Ureter (tissue), 1 donor: ENCODE measurements at regions not wholly inside any gene's neighbourhood (a gene's known extent, or its start where the extent isn't known, plus 50 kb on each side); places are given as distances from the start of the nearest gene placed in this dataset.

Experiments used
- DNase-seq: peaks from one replicate; pipeline ENCODE4 v3.0.0-alpha.2; 2020; ENCODE audit warnings: low spot score
- donor health status: DM: yes; HTN: yes; CAD: no.

GRCh38 chr2:46831051-46831868, 84.3 kb downstream of the MCFD2 start:
- peak; percentile 31 for DNase-seq

- peak; percentile 31 for DNase-seq
These were observed 86.2 kb downstream of the MCFD2 start for GRCh38 chr2:46829231-46829995.

DNA sequence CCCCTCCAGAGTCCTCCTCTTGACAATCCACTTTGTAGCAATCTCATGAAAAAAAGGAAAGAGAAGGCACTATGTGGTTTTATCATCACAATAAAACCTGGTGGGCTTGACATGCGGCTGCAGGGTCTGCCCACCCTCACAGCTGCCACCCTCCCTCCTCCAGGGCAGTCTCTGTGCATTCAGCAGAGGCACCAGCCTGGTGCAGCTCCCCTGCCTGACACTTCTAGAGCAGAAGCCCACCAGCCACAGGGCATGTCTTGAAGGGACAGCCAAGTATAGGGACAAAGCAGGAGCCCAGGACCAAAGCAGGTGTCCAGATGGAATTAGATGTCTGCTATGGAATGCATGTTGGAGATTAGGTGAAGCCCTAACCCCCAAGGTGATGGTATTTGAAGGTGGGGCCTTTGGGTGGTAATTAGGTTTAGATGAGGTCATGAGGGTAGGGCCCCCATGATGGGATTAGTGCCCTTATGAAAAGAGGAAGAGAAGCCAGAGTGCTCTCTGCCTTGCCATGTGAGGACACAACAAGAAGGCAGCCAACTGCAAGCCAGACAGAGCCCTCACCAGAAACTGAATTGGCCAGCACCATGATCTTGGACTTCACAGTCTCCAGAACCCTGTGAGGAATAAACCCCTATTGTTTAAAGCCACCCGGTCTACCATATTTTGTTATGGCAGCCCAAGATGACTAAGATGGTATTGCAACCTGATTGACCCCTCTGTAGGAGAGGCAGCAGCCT, 86.9 kb downstream of the MCFD2 start:
- DNase-seq = peak; percentile 17

- DNase-seq = no peak
These were observed 87.5 kb downstream of the MCFD2 start for GRCh38 chr2:46828135-46828438.

DNA sequence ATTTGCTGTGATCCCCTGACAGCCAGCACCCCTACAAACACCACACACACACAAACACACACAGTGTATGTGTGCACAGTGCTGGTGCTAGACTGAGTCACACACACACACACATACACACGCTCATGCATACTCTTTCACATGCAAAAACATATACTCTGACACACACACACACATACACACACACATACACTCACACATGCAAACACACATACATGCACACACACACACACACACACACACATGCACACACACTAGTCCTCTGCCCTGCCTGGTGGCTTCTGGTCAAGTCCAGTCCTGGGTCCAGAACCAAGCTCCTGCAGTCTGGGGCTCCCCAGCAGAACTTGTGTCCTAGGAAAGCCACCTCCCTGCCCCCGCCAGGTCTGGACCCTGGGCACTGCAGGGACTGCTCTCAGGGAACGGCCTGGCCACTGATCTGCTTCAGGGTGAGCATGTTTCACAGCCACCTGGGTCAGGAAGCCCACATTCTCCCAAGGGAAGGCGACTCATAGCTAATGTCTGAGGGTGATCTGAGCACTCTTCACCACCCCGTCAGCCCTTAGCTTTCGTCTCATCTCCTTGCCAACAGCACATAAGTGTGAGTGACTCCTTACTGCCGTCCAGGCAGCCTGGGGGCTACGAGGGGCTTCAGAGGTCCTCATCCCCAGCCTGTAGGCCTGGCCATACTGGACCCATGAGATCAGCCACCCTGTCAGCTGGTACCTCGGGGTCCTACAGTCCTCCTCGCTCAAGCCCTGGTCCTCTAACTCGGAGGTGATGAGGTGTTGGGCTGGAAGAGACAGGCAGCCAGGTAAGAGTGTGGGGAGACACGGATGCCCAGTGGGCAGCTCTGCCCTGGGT, 88.1 kb downstream of the MCFD2 start:
- peak; percentile 41 for DNase-seq

GRCh38 chr2:46826569-46827245, 88.9 kb downstream of the MCFD2 start:
- DNase-seq = peak; percentile 37

DNA sequence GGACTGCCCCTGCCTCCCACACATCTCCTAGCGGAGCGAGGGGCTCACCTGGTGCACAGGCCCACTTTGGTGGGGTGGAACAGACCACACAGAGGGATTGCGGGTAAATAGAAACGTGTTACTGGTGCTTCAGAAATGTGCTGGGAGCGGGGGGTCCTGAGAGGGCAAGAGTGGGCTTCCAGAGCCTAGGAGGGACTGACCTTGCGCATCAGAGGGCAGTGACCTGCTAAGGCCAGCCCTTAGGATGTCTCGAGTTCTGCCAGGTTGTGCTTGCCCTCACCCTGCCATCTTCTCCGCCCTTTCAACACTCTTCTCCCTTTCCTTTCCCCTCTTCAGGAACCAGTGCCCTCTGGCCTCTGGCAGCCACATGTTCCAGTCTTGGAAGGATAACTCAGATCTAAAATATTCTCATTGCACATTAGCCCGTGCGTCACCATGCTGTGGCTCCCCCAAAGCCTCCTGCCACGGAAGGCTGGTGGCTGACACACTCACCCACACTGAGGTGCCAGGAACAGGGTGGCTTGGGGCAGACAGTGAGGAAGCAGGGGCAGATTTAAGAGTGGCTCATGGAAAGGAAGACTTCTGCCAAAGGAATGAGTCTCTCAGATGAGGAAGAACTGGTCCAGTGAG, 89.6 kb downstream of the MCFD2 start:
- no peak for DNase-seq

GRCh38 chr2:46825231-46825938, 90.2 kb downstream of the MCFD2 start:
- DNase-seq = peak; percentile 39

- DNase-seq = peak; percentile 13
These were observed 91.0 kb downstream of the MCFD2 start for GRCh38 chr2:46824611-46825010.

- peak; percentile 28 for DNase-seq
These were observed 94.0 kb downstream of the MCFD2 start for GRCh38 chr2:46821600-46821999.

- DNase-seq = no peak
These were observed 96.8 kb downstream of the MCFD2 start for GRCh38 chr2:46818819-46819218.

DNA sequence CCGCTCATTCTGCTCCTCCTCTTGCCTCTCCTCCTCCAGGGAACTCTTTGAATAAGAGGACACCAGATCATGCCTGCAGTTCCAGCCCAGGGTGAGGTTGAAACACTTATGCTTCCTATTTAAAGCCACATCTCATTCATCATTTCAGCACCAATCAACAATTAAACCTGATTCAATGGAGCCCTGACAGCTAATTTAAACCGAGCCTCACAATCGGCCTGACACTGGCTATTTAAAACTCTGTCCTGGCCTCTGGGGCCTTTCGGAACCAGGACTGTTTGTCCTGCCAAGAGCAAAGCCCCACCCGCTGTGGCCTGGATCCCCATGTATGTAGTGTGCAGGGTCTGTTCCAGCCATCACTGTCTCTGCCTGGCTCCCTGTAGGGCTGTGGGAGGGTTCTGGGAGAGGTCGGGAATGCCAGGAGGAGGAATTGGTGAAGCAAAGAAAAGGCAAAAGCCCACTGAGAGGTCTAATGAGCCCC, 97.4 kb downstream of the MCFD2 start:
- peak; percentile 86 for DNase-seq

- no peak for DNase-seq
These were observed 98.5 kb downstream of the MCFD2 start for GRCh38 chr2:46816846-46817726.

- no peak for DNase-seq
These were observed 99.3 kb downstream of the MCFD2 start for GRCh38 chr2:46816151-46816845.

GRCh38 chr2:46815121-46815802, 100.3 kb downstream of the MCFD2 start:
- no peak for DNase-seq

DNA sequence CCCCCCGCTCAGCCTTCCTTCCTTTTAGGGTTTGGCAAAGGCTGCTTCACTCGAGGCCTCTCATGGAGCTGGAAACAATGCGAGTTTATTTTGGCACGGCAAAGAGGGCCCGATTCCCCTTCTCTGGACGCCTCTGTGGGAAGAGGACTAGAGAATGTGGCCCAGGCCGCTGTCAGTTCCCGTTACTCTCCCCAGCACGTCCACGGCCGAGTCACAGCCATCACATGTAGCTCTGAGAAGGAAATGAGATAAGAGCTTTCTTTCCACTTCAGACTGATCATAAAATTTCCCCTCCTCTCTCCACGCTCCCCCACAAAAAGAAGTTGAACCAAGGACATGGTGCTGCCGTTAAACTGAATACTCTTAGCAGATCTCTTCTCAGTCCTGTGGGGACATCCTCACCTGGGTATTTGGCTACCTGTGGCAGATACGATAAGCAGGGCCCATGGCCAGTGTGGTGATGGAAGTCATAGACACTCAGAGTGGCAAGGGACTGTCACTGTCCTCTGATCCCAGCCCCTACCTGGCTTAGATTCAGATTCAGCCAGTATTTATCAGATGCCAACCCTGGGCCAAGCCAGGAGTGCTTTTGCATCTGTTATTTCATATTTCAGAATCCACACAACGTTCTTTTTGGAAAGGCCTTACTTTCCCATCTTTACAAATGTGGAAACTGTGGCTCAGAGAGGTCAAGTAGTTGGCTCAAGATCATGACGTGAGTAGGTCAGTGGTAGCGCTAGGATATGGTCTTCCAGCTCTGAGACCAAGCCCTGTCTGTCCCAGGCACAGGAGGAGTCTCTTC, 101.2 kb downstream of the MCFD2 start:
- peak; percentile 88 for DNase-seq

- no peak for DNase-seq
These were observed 101.9 kb downstream of the MCFD2 start for GRCh38 chr2:46813680-46814079.
